ENCODE measurements at regions not wholly inside any gene's neighbourhood (a gene's known extent, or its start where the extent isn't known, plus 50 kb on each side); places are given as distances from the start of the nearest gene placed in this dataset.

GRCh38 chr12:93315907-93316622, 61.7 kb upstream of the NUDT4 start:
- TF ChIP-seq EP300 (IDR thresholded peaks at IDR 0.05), result no peak
- TF ChIP-seq, protein P1, sequence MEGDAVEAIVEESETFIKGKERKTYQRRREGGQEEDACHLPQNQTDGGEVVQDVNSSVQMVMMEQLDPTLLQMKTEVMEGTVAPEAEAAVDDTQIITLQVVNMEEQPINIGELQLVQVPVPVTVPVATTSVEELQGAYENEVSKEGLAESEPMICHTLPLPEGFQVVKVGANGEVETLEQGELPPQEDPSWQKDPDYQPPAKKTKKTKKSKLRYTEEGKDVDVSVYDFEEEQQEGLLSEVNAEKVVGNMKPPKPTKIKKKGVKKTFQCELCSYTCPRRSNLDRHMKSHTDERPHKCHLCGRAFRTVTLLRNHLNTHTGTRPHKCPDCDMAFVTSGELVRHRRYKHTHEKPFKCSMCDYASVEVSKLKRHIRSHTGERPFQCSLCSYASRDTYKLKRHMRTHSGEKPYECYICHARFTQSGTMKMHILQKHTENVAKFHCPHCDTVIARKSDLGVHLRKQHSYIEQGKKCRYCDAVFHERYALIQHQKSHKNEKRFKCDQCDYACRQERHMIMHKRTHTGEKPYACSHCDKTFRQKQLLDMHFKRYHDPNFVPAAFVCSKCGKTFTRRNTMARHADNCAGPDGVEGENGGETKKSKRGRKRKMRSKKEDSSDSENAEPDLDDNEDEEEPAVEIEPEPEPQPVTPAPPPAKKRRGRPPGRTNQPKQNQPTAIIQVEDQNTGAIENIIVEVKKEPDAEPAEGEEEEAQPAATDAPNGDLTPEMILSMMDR (IDR thresholded peaks at IDR 0.05), result no peak
- TF ChIP-seq POLR2A (IDR thresholded peaks at IDR 0.05; ENCODE audit: low read depth), result no peak
- TF ChIP-seq POLR2AphosphoS5 (IDR thresholded peaks at IDR 0.05), result no peak

Measured in esophagus muscularis mucosa (tissue), 4 donors.